Activated T-helper 2 cell treated with anti-CD3 and anti-CD28 coated beads, Interferon-gamma antibody, Interleukin-2, Interleukin-4, amounts not matched to agents 10 μg/mL and 5 μg/mL and 100 μg/mL, durations not matched to agents 14 hours and 24 hours and 36 hours (primary cell): ENCODE measurements at regions not wholly inside any gene's neighbourhood (a gene's known extent, or its start where the extent isn't known, plus 50 kb on each side); places are given as distances from the start of the nearest gene placed in this dataset.
"Not testable (repeated sequence)": the region's sequence is repeated elsewhere in the genome, so short reads cannot be mapped to it uniquely, and the experiment has no call there.

Experiments used
- DNase-seq: peaks from one replicate; pipeline ENCODE4 v3.0.0; 2021; ENCODE audit warnings: low spot score
- H3K27ac Mint-ChIP-seq: one replicate; pipeline ENCODE4 v1.8.0; 2021; ENCODE audit warnings: mixed read lengths
- H3K27me3 Mint-ChIP-seq: one replicate; pipeline ENCODE4 v1.8.0; 2021; ENCODE audit warnings: low read depth, mixed read lengths
- H3K36me3 Mint-ChIP-seq: one replicate; pipeline ENCODE4 v1.8.0; 2021; ENCODE audit warnings: low read depth, mixed read lengths
- H3K4me1 Mint-ChIP-seq: one replicate; pipeline ENCODE4 v1.8.0; 2021; ENCODE audit warnings: low read depth, mixed read lengths
- H3K4me3 Mint-ChIP-seq: one replicate; pipeline ENCODE4 v1.8.0; 2021; ENCODE audit warnings: low read depth, mild to moderate bottlenecking, moderate library complexity, mixed read lengths
- H3K9me3 Mint-ChIP-seq: one replicate; pipeline ENCODE4 v1.8.0; 2021; ENCODE audit warnings: mixed read lengths
- intact Hi-C: fragments of 100-400 bp; cut with micrococcal nuclease; formaldehyde crosslinking; loops from one replicate; pipeline ENCODE4 v1.15.1; 2023

DNA sequence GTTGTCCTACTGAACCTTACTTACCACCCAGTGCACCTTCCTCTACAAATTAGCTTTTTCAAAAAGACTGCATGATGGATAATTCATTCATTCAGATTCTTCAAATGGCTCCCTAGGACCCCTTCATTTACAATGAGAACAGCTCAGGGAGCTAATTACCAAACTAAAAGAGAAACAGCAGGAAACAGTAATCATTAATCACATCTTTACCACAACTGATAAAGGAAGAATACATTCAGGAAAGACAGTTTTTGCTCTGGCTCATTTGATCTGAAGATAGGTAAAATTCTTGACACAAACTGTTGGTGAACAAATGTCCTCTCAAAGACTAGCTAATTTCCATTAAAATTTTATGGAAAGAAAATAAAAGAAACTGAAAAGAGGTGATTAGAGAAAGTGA lies 1652.7 kb upstream of the LRRTM3 start:
- Mint-ChIP-seq H3K36me3 (no peaks in the 10 kb centered on the region), H3K4me1 (no peaks in the 10 kb centered on the region), H3K27ac (no peak overlapping the region), H3K4me3 (no peak overlapping the region), H3K27me3 (no peaks in the 10 kb centered on the region), H3K9me3 (peaks cover 5% of the 10 kb centered on the region)
- DNase-seq, result no peak
- intact Hi-C loops, result no loop called here

DNA sequence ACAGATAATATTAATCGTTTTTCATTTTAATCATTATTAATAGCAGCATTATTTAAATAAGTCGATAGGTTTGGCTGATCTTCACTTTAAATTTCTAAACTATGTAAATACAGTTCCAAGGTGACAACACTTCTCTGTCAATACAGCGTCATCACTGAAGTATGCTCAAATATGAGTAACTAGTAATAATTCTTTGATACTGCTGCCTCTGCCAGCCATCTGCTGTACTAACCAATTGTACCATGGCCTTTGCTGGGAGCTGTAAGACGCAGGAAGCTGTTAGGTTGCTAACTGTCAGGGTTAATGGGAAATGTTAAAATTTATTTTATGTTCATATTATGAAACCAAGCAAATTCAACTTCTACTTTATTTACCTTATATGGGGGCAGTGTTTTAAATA lies 1650.5 kb upstream of the LRRTM3 start:
- peaks cover 11% of the 10 kb centered on the region for H3K9me3 Mint-ChIP-seq
- no peaks in the 10 kb centered on the region for H3K36me3 Mint-ChIP-seq
- H3K4me3 Mint-ChIP-seq, result no peak overlapping the region

DNA sequence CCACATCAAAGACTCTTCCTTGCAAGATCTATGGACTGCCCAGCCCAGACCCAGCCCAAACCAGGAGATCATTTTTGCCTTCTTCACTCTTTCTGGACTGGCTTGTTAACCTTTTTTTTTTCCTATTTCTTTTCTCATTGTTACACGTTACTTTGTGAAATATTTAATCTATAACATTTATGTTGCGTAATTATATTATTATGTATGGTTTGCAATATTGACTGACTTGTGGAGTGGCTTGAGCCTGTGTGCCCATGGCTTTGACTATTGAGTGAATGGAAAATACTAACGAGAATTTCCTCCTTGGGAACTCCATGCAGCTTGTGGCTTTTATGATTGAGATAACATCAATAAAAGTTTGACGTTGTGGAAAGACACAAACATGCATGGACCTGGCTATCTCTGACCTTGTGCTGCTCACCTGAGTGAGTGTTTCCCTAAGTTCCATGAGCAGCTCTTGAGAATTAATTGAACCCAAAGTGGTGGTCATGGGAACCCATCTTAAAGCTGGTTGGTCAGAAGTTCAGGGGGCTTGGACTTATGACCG lies 1641.3 kb upstream of the LRRTM3 start:
- intact Hi-C loops, result no loop called here
- H3K4me3 Mint-ChIP-seq, result no peak overlapping the region
- H3K27me3 Mint-ChIP-seq, result no peaks in the 10 kb centered on the region
- H3K4me1 Mint-ChIP-seq, result no peaks in the 10 kb centered on the region
- no peaks in the 10 kb centered on the region for H3K36me3 Mint-ChIP-seq
- peaks cover 23% of the 10 kb centered on the region for H3K9me3 Mint-ChIP-seq
- no peak overlapping the region for H3K27ac Mint-ChIP-seq
- no peak for DNase-seq

More for the DNA sequence above, 1650.5 kb upstream of the LRRTM3 start:
- intact Hi-C loops, result no loop called here
- H3K27me3 Mint-ChIP-seq, result no peaks in the 10 kb centered on the region
- H3K27ac Mint-ChIP-seq, result no peak overlapping the region
- DNase-seq, result no peak
- H3K4me1 Mint-ChIP-seq, result no peaks in the 10 kb centered on the region

DNA sequence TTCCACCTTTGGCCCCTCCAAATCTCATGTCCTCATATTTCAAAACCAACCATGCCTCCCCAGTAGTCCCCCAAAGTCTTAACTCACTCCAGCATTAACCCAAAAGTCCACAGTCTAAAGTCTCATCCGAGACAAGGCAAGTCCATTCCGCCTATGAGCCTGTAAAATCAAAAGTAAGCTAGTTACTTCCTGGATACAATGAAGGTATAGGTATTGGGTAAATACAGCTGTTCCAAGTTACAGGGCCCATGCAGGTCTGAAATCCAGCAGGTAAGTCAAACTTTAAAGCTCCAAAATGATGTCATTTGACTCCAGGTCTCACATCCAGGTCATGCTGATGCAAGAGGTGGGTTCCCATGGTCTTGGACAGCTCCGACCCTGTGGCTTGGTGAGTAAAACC lies 1640.1 kb upstream of the LRRTM3 start:
- H3K4me1 Mint-ChIP-seq, H3K27ac Mint-ChIP-seq, DNase-seq, H3K4me3 Mint-ChIP-seq, intact Hi-C loops, H3K27me3 Mint-ChIP-seq, H3K36me3 Mint-ChIP-seq: not testable (repeated sequence)
- H3K9me3 Mint-ChIP-seq, result peaks cover 19% of the 10 kb centered on the region

DNA sequence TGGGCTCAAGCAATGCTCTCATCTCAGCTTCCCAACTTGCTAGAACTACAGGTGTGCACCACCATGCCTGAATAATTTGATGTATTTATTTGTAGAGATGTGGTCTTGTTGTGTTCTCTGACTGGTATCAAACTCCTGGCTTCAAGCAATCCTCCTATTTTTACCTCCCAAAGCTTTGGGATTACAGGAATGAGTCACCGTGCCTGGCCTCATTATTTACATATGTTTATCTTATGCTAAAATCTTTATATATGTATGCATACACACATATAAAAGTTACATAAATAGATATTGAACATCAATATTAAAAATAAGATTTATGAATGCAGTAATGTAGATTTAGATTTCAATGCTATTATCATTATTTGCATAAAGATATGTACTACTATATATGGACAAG lies 1634.5 kb upstream of the LRRTM3 start:
- no peak overlapping the region for H3K4me3 Mint-ChIP-seq

DNA sequence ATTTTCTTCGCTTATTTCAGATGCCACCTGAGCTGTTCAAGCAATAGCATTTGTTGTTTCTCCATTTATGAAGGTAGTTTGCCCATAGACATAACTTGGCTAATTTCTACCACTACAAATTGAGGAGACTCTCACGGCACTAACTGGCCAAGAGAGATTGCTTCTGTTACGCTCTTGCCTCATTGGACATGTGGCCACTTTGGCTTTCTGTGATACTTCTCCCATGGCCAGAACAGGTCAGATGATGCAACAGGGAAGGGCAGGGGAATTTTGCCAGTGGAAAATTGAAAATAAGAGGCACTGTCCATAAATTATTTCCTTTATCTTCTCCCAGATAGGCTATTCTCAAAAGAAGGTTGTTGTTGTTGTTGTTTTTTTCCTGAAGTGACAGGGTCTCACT lies 1633.3 kb upstream of the LRRTM3 start:
- no peak for DNase-seq
- intact Hi-C loops, result no loop called here
- Mint-ChIP-seq H3K9me3 (no peaks in the 10 kb centered on the region), H3K27ac (no peak overlapping the region), H3K4me3 (no peak overlapping the region), H3K36me3 (no peaks in the 10 kb centered on the region), H3K27me3 (no peaks in the 10 kb centered on the region), H3K4me1 (no peaks in the 10 kb centered on the region)

More for the DNA sequence above, 1634.5 kb upstream of the LRRTM3 start:
- Mint-ChIP-seq H3K9me3 (peaks cover 5% of the 10 kb centered on the region), H3K27me3 (no peaks in the 10 kb centered on the region), H3K4me1 (no peaks in the 10 kb centered on the region), H3K27ac (no peak overlapping the region), H3K36me3 (no peaks in the 10 kb centered on the region)
- no peak for DNase-seq
- intact Hi-C loops, result no loop called here

DNA sequence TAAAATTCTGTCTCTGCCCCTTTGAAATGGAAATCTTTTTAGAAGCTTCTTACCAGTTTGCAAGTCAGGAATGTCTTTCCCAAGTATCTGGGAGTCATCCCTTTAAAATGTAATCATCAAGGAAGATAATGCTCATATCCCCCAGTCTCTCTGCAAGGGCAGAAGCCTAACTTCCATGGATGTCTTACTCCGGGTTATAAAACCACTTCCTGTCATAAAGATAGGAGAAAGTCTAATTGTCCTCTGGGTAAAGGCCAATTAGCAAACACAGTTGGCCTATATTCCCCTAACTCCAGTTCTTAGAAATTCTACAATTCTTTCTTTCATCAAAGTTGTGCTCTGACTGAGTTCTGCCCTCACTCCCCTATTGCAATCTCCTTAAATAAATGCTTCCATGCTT lies 1631.5 kb upstream of the LRRTM3 start:
- intact Hi-C loops, result no loop called here
- no peaks in the 10 kb centered on the region for H3K36me3 Mint-ChIP-seq
- no peak overlapping the region for H3K27ac Mint-ChIP-seq
- H3K27me3 Mint-ChIP-seq, result no peaks in the 10 kb centered on the region
- no peak for DNase-seq
- H3K4me3 Mint-ChIP-seq, result no peak overlapping the region
- H3K4me1 Mint-ChIP-seq, result no peaks in the 10 kb centered on the region
- no peaks in the 10 kb centered on the region for H3K9me3 Mint-ChIP-seq

DNA sequence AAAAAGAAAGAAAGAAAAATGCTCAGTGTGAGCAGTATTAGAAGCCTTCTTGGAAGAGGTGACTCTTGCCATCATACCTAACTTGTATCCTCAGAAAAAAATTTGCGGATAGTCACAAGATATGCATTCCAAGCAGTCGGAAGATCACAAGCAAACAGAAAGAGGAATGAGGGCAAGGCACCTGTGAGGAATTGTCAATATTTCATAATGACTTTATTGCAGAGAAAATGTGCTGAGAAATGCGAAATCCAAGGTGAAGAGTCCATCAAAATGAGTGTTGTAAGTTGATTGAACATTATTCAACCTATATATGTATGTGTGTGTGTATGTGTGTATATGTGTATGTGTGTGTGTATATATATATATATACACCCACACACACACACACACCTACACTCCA lies 1624.7 kb upstream of the LRRTM3 start:
- Mint-ChIP-seq H3K36me3 (no peaks in the 10 kb centered on the region), H3K4me1 (no peaks in the 10 kb centered on the region), H3K27me3 (no peaks in the 10 kb centered on the region), H3K4me3 (no peak overlapping the region), H3K9me3 (peaks cover 3% of the 10 kb centered on the region), H3K27ac (no peak overlapping the region)
- DNase-seq, result no peak
- intact Hi-C loops, result no loop called here

DNA sequence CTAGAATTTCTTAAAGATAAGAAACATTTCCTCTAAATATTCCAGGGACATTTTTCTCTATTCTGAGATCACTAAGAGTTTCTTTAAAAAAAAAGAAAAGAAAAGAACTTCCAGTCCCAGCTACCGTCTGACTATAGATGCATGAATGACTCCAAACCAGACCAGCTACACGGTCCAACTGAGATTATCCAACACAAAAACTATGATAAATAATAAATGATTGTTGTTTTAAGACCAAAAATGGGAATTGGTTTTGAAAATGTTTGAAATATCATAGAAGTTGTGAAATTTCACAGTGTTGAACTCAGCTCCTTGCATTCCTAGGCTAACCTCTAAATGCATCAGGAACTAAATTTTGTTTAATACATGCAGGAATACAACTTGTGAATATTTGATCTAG lies 1619.6 kb upstream of the LRRTM3 start:
- no peaks in the 10 kb centered on the region for H3K36me3 Mint-ChIP-seq
- no peak overlapping the region for H3K4me3 Mint-ChIP-seq
- H3K4me1 Mint-ChIP-seq, result no peaks in the 10 kb centered on the region
- no peak for DNase-seq
- peaks cover 3% of the 10 kb centered on the region for H3K9me3 Mint-ChIP-seq
- intact Hi-C loops, result no loop called here
- H3K27me3 Mint-ChIP-seq, result no peaks in the 10 kb centered on the region
- no peak overlapping the region for H3K27ac Mint-ChIP-seq

DNA sequence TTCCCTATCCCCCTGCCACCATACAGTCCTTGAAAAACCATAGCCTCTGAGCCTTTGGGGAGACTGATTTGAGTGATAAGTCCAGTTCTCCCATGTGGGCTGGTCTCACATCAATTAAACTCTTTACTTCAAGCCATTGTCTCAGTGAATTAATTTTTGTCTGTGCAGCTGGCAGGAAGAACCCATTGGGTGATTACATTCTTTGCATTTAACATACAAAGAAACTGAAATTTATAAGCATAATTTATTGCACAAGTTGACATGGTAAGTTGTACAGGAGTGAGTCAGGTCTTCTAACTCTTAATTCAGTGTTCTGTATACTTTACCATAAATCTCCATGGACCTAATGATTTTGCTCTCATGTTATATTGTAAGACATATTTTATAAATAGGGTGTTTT lies 1613.0 kb upstream of the LRRTM3 start:
- no peak for DNase-seq
- Mint-ChIP-seq H3K27ac (no peak overlapping the region), H3K9me3 (no peaks in the 10 kb centered on the region), H3K4me1 (no peaks in the 10 kb centered on the region), H3K36me3 (no peaks in the 10 kb centered on the region), H3K4me3 (no peak overlapping the region), H3K27me3 (no peaks in the 10 kb centered on the region)
- intact Hi-C loops, result no loop called here

DNA sequence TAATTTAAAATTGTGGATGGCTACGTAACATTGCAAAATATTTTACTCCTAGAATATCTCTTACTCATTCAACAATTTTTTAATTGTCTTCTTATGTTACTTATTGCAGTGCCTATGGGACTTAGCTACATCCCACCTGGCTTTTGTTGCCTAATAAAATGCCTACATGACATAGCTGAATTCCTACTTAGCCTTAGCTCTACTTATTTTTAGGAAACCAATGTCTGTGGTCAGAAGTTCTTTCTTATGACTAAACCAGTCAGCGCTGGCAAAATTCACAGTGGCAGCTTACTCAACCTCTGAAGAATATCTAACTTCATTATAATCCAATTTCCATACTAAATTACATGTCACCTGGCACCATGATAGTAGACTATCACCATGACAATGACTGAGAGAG lies 1612.4 kb upstream of the LRRTM3 start:
- H3K27ac Mint-ChIP-seq, result no peak overlapping the region

DNA sequence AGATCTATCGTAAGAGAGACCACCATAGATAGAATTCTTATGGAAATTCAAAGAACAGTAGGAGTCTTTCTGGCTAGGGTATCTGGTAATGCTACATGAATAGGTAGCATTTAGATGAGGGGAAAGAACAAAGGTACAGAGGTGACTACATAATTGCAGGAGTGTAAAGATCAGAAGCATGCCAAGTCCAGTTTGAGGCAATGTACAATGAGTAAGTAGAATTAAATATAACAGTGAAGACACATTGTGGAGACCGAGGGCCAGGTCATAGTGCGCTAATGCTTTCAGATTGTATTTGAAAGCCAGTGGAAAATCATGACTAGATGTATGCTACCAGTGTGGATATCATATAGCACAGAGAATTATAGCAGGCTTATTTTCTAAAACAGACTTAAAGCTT lies 1611.6 kb upstream of the LRRTM3 start:
- H3K9me3 Mint-ChIP-seq, result no peaks in the 10 kb centered on the region
- no peak for DNase-seq
- H3K36me3 Mint-ChIP-seq, result no peaks in the 10 kb centered on the region
- intact Hi-C loops, result no loop called here
- H3K4me1 Mint-ChIP-seq, result no peaks in the 10 kb centered on the region
- no peak overlapping the region for H3K4me3 Mint-ChIP-seq
- no peak overlapping the region for H3K27ac Mint-ChIP-seq
- no peaks in the 10 kb centered on the region for H3K27me3 Mint-ChIP-seq

More for the DNA sequence above, 1612.4 kb upstream of the LRRTM3 start:
- H3K4me3 Mint-ChIP-seq, result no peak overlapping the region
- no peak for DNase-seq
- H3K36me3 Mint-ChIP-seq, result no peaks in the 10 kb centered on the region
- intact Hi-C loops, result no loop called here
- H3K27me3 Mint-ChIP-seq, result no peaks in the 10 kb centered on the region
- no peaks in the 10 kb centered on the region for H3K9me3 Mint-ChIP-seq
- no peaks in the 10 kb centered on the region for H3K4me1 Mint-ChIP-seq

DNA sequence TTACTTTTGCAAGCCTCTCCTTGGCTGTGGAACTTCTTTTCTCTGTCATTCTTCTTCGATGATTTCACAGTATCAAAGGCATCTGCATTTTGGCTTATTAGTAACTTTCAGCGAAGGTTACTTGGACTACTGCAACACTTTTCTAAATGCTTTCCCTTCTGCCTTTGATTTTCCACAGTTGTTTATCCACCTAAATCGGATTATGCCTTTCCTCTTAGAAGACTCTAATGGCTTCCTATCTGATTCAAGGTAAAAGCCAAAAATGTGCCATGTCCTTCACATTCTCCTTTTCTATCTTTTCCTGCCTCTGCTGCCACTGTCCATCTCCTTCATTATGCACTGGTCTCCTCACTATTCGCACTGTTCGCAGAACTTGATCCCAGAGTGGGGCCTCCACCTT lies 1606.3 kb upstream of the LRRTM3 start:
- H3K36me3 Mint-ChIP-seq, result no peaks in the 10 kb centered on the region
- intact Hi-C loops, result no loop called here
- H3K4me1 Mint-ChIP-seq, result no peaks in the 10 kb centered on the region
- H3K27me3 Mint-ChIP-seq, result no peaks in the 10 kb centered on the region
- H3K9me3 Mint-ChIP-seq, result no peaks in the 10 kb centered on the region
- no peak overlapping the region for H3K4me3 Mint-ChIP-seq
- no peak for DNase-seq
- no peak overlapping the region for H3K27ac Mint-ChIP-seq
